ENCODE measurements at regions not wholly inside any gene's neighbourhood (a gene's known extent, or its start where the extent isn't known, plus 50 kb on each side); places are given as distances from the start of the nearest gene placed in this dataset.

GRCh38 chr4:46445710-46446314 lies 55.9 kb upstream of the GABRA2 start:
- in situ Hi-C loops (cut with HindIII; ENCODE audit: low pct_unique_long_range_greater_than_20kb, low sequenced_read_pairs), result no loop called here
- no peak for DNase-seq (ENCODE audit: low read depth, low spot score)

- in situ Hi-C loops (cut with HindIII; ENCODE audit: low pct_unique_long_range_greater_than_20kb, low sequenced_read_pairs), result no loop called here
- DNase-seq (ENCODE audit: low read depth, low spot score), result no peak
These were observed 54.5 kb upstream of the GABRA2 start for GRCh38 chr4:46444318-46445000.

- no peak for DNase-seq (ENCODE audit: low read depth, low spot score)
- in situ Hi-C loops (cut with HindIII; ENCODE audit: low pct_unique_long_range_greater_than_20kb, low sequenced_read_pairs), result no loop called here
These were observed 53.0 kb upstream of the GABRA2 start for GRCh38 chr4:46442963-46443362.

- in situ Hi-C loops (cut with HindIII; ENCODE audit: low pct_unique_long_range_greater_than_20kb, low sequenced_read_pairs), result no loop called here
- no peak for DNase-seq (ENCODE audit: low read depth, low spot score)
These were observed 51.4 kb upstream of the GABRA2 start for GRCh38 chr4:46441136-46441859.

Small RNA genes lying in the stretch of these regions (small RNA-seq; reads per million reads assigned to genes)
- gene RNU6-412P, result 0 reads per million in 2 experiments
